Cerebellar cortex (tissue), 1 donor: ENCODE measurements at regions not wholly inside any gene's neighbourhood (a gene's known extent, or its start where the extent isn't known, plus 50 kb on each side); places are given as distances from the start of the nearest gene placed in this dataset.

Source experiments
- DNase-seq: peaks from one replicate; pipeline ENCODE4 v3.0.0-alpha.2; 2015; ENCODE audit warnings: low spot score

DNA sequence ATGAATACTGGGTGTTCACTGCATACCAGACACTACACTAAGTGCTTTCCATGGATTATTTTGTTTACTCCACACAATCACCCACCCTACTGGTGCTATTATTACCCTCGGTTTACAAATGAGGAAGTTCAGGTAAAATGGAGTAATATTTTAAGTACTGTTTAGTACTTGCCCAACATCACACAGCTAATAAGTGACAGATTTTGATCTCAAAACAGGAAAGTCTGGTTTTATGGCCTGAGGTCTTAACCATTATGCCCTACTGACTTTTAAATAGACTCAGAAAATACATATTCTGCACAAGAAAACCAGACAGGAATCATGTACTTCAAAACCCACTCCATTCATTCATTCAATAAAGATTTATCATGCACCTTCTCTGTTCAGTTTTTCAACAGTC is 431.0 kb upstream of the TLE4 start:
- no peak for DNase-seq

DNA sequence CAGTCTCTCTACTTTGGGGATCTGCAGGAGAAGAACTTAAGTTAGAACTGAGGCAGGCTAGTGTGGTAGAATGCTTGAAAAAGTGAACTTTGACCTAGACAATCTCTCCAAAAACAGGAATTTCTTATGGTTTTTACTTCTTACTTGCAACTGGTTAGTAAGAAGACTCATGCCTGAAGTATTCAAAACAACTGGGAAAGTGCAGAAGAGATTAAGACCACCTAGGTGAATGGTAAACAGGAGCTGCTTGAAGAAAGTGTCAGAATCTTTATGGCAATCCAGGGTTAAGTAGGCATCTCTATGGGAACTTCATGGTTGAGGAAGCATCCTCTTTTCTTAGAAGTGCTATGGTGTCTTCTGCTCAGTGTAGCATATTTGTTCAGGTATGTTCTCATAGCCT is 428.6 kb upstream of the TLE4 start:
- DNase-seq, result peak; percentile 51

DNA sequence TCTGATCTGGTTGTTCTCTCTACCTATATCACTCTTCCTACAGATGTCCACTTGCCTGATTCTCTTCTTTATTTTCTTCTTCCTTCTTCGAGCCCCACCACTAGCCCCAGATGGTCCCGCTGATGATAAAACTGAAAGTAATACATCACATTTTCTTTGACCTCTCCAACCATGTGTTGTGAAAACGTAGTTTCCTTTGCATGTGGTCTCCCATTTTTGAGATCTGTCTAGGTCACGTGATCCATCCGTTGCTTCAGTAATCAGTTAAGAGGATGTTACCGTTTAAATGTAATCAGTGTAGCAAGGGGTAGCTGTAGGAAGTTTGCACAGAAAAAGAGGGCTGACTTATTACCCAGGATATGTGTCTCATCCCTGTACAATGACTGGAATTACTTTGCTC is 426.3 kb upstream of the TLE4 start:
- no peak for DNase-seq

GRCh38 chr9:79149585-79149984 is 422.2 kb upstream of the TLE4 start:
- no peak for DNase-seq

- DNase-seq, result no peak
These were observed 420.0 kb upstream of the TLE4 start for GRCh38 chr9:79151791-79152190.

- DNase-seq, result no peak
These were observed 419.5 kb upstream of the TLE4 start for GRCh38 chr9:79152306-79152705.

DNA sequence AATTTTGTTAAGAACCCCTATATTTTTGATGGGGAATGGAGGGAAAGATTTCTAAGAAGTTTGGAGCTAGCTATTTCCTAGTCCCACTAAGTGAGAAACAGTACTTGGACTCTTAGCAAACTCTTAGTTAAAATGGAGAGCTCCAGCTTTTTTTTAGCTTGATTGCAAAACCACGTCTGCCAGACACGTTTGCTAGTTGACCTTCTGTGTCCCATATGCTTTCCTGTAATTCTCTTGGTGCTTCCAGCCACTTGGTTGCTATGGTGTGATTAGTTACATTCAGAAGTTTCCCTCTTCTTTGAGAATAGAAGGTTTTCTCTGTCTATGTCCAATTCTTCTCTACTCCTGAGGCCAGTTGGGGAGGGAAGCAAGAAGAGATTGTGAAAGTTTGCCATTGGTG is 417.0 kb upstream of the TLE4 start:
- no peak for DNase-seq

DNA sequence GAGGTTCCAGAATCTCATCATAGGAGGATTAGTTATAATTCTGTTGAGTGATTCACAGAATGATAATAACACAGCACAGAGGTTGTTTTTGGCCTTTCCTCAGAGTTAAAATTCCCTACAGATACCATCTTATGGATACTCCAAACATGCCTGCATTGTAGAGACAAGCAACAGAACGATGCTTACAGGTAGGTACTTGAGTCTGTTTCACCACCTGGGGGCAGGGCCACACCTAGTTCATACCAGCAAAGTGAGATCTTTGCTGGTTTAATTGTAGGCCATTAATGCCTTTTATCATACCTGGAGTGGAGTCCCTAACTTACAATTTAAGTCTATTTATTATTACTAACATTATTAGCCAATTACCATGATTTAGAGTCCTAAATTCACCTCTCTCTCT is 416.5 kb upstream of the TLE4 start:
- DNase-seq, result no peak

DNA sequence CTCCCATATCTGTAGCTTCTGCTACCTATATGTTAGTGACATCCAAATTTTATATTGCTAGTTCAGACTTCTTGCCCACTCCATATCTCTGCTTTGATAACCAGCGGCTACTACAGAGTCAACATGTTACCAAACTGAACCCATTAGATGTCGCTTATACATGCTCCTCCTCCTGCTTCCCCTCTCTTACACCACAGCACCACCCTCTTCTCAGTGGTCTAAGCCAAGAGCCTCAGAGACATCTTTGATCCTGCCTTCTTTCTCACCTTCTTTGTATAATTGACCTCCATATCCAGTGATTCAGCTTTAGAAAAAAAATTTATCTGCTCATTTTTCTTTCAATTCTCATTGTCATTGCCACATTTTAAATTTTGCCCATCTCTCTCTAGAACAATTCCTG is 408.2 kb upstream of the TLE4 start:
- no peak for DNase-seq

DNA sequence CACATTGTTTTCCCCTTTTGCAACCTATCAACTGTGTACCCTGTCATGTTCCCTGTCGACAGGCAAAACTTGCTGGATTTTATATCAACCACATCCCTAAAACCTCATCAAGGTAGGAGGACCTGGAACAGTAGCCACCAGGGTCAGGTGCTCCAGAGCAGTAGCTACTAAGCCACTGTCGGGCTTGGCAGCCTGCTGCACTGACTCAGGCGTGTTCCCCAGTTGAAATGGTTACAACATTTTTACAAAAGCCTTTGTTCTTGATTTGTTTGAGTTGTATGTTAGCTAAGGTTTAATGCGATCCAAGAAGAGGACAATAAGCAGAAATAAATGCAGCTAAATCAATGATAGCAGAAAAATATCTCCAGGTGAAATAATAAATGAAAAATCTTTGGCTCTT is 407.4 kb upstream of the TLE4 start:
- no peak for DNase-seq

GRCh38 chr9:79165020-79165780 is 406.6 kb upstream of the TLE4 start:
- DNase-seq, result no peak

- peak; percentile 18 for DNase-seq
These were observed 405.8 kb upstream of the TLE4 start for GRCh38 chr9:79166005-79166404.

- no peak for DNase-seq
These were observed 401.1 kb upstream of the TLE4 start for GRCh38 chr9:79170643-79171042.

- no peak for DNase-seq
These were observed 397.8 kb upstream of the TLE4 start for GRCh38 chr9:79173932-79174331.

DNA sequence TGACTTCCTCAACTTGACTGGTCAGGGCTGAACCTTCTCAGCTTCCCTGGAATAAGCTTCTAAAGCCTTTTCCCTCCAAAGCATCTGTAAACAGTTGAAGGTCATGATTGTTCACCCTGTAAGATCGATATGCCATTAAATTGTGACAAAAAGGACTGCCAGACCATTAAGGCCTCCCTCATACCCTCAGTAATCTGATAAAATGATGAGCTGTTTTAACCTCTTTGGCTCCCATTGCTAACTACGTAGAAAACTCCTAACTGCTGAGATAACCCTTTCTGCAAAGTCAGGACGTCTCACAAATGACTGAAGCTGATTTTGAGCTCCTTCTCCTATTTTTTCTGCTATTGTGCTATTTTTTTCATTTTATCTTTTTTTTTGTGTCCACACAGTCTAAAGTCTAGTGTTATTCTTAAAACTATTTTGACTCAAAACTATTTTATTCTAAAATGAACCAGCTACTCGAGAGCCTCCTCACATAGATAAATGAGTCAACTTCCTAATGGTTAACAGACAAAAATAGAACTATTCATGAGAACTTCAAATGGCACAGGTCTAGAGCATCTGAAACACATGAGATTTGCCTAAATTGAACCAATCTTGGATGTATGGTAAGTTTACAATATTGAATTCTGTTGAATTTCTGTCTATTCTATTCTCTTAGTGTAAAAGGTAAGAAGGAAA is 395.6 kb upstream of the TLE4 start:
- DNase-seq, result no peak

DNA sequence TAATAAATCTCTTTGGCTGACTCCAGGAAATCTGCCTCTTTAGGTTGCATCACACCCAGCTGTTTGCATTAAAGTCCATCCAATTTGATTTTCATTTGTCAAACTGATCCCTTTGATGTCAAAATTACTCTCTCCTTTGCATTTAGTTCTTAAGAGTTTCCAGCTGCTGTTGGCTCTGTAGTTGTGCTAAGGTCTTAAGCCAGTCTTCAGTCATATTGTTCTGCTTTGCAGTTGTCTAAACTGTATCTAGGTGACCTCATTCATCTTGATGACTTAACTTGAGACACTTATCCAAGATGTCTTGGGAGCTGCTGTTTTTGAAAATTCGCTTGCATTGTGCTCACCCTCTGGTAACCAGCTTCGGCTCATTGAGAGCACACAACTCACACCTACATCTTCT is 386.9 kb upstream of the TLE4 start:
- no peak for DNase-seq

DNA sequence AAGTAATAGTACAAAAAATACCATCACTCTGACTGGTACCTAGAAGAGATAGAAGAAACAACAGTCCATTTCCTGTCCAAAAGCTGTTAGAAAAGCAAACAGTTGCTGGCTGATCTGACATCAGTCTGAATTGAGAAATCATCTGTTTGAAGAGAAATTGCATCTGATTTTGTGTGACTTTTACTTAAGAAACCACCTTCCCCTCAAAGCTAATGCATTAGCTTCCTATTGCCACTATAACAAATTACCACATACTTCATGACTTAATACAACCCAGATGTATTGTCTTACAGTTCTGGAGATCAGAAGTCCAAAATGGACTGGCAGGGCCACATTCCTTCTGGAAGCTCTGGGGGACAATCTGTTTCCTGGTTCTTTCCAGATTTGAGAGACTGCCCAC is 385.9 kb upstream of the TLE4 start:
- DNase-seq, result no peak

GRCh38 chr9:79189511-79189924 is 382.2 kb upstream of the TLE4 start:
- no peak for DNase-seq

DNA sequence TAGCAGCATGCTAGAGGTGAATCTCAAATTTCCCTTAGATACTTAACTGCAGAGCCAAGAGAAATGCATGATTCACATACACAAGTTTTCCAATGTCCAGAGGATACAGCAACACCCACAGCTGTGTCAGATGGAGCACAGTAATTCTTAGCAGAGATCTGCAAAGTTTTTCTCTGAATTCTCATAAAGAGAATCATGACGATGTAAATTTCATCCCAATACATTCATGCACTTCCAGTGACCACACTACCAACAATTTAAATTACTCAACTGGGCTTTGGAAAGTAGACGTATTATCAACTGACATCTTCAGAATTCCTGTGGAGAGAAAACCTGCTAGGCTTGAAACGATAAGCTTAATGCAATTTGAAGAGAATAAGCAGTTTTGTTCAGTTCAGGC is 378.8 kb upstream of the TLE4 start:
- no peak for DNase-seq

DNA sequence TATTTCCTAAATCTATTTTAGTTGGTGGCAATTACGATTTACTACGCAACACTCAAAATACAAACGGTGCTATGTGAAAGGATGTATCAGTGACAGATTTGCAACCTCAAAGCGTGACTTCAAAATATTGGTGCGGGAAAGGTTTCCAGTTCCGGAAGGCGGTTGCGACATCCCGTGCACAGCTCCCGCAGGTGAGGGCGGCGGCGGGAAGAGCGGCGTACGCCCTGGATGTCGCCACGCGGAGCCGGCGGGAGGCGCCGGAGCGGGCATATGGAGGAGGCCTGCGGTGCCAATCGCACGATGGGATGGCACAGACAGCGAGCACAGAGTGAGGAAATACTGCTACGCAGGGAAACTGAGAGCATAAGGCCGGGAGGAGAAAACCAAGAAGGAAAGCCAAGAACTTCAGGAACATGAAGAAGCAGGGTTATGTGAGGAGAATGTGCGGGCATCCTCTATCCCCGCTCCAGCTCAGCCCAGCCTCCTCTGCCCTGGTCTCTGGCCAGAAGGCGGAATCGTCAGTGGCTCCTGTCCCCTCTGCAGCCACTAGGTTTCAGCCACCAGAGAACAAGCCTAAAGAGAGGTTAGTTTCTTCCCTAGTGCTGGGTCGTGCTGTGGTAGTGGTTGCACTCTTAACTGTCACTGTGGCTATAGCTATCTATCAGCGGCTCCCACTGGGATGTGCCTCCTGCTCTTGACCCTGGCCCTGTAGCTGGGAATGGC is 378.1 kb upstream of the TLE4 start:
- DNase-seq, result no peak

DNA sequence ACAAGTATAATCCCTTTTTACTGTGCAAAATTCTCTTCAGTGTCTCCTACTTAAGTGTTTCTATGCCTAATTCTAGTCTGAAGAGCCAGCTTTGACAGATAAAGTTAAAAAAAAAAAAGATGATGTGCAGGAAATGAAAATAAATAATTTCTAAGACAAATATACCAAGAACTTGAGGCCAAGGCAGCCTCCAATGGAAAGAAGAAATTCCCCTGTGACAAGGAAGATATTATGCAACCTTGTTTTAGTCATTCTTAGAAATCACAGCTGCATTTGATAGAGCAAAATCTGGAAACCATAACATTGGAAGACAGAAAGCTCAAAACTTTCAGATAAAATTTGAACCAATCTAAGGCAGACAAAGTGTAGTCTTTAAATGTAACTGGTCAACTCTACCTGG is 375.9 kb upstream of the TLE4 start:
- DNase-seq, result no peak

- DNase-seq, result no peak
These were observed 375.2 kb upstream of the TLE4 start for GRCh38 chr9:79196606-79197005.

GRCh38 chr9:79200336-79200735 is 371.4 kb upstream of the TLE4 start:
- DNase-seq, result no peak
